ENCODE measurements at regions not wholly inside any gene's neighbourhood (a gene's known extent, or its start where the extent isn't known, plus 50 kb on each side); places are given as distances from the start of the nearest gene placed in this dataset.

DNA sequence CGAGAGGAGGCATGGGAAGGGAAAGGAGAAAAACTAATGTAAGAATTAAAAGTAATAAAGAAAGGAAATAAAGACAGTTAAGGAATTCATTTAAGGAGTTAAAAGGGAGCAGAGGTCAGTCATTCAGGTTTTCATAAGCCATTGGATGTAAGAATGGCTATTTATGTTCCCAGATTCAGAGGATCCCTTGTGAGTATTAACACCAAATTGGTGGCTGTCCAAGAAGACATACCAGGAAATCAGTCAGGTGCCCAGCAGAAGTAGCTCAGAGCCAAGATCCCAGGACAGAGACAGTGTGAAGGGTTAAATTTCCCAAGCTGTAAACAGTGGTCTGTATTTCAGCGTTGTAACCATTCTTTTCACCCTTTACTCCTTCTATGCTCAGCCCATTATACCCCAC, 550.4 kb downstream of the BCL11A start:
- TF ChIP-seq, protein P1, sequence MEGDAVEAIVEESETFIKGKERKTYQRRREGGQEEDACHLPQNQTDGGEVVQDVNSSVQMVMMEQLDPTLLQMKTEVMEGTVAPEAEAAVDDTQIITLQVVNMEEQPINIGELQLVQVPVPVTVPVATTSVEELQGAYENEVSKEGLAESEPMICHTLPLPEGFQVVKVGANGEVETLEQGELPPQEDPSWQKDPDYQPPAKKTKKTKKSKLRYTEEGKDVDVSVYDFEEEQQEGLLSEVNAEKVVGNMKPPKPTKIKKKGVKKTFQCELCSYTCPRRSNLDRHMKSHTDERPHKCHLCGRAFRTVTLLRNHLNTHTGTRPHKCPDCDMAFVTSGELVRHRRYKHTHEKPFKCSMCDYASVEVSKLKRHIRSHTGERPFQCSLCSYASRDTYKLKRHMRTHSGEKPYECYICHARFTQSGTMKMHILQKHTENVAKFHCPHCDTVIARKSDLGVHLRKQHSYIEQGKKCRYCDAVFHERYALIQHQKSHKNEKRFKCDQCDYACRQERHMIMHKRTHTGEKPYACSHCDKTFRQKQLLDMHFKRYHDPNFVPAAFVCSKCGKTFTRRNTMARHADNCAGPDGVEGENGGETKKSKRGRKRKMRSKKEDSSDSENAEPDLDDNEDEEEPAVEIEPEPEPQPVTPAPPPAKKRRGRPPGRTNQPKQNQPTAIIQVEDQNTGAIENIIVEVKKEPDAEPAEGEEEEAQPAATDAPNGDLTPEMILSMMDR (IDR thresholded peaks at IDR 0.05) = no peak
- ATAC-seq = no peak
- no peaks in the 10 kb centered on the region for H3K9me3 ChIP-seq
- DNase-seq = no peak
- intact Hi-C loops (cut with DNase I) = no loop called here
- no peaks in the 10 kb centered on the region for H3K4me1 ChIP-seq
- H3K36me3 ChIP-seq = no peaks in the 10 kb centered on the region
- no peak overlapping the region for H3K4me3 ChIP-seq
- WGBS, 2 donors = 77 to 79% methylated on average over 2 of the region's 2 CpGs
- no peak overlapping the region for H3K27ac ChIP-seq
- H3K27me3 ChIP-seq = no peaks in the 10 kb centered on the region

- DNase-seq = no peak
- intact Hi-C loops (cut with DNase I) = no loop called here
- Histone ChIP-seq H3K27ac (no peak overlapping the region), H3K9me3 (no peaks in the 10 kb centered on the region), H3K27me3 (no peaks in the 10 kb centered on the region), H3K36me3 (no peaks in the 10 kb centered on the region), H3K4me1 (no peaks in the 10 kb centered on the region), H3K4me3 (no peak overlapping the region)
- no peak for ATAC-seq
- 57 to 66% methylated on average over 3 of the region's 3 CpGs for WGBS, 2 donors
- TF ChIP-seq, protein P1 (IDR thresholded peaks at IDR 0.05) = no peak
These were observed 551.1 kb downstream of the BCL11A start for GRCh38 chr2:60002183-60002867.

DNA sequence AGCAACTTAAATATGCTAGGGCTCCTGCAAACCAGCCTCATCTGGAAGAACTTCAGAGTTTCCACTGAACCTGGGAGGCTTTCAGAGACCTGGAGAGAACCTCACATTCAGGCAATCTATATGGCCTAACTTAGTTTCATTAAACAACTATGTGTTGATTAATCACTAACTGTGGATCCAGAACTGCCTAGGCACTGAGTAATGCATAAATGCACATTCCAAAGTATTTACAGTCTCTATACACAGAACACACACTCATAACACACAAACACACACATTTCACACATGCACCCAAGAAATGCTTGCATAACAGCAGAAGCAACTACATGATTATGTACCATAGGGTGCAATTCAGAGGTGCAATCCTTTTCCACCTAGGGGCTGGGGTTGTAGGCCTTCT, 552.8 kb downstream of the BCL11A start:
- no peaks in the 10 kb centered on the region for H3K4me1 ChIP-seq
- H3K4me3 ChIP-seq = no peak overlapping the region
- DNase-seq = no peak
- H3K36me3 ChIP-seq = no peaks in the 10 kb centered on the region
- TF ChIP-seq, protein P1 (IDR thresholded peaks at IDR 0.05) = no peak
- H3K9me3 ChIP-seq = no peaks in the 10 kb centered on the region
- H3K27ac ChIP-seq = no peak overlapping the region
- intact Hi-C loops (cut with DNase I) = no loop called here
- no peak for ATAC-seq
- no peaks in the 10 kb centered on the region for H3K27me3 ChIP-seq

- TF ChIP-seq, protein P1 (IDR thresholded peaks at IDR 0.05) = no peak
- H3K4me1 ChIP-seq = no peaks in the 10 kb centered on the region
- no peaks in the 10 kb centered on the region for H3K9me3 ChIP-seq
- intact Hi-C loops (cut with DNase I) = no loop called here
- no peaks in the 10 kb centered on the region for H3K36me3 ChIP-seq
- DNase-seq (no peak), ATAC-seq (no peak)
- H3K27ac ChIP-seq = no peak overlapping the region
- H3K4me3 ChIP-seq = no peak overlapping the region
- no peaks in the 10 kb centered on the region for H3K27me3 ChIP-seq
These were observed 555.1 kb downstream of the BCL11A start for GRCh38 chr2:59998324-59998723.

Measured in heart right ventricle (tissue), 16 donors.